Neural progenitor cell (in vitro differentiated cells): ENCODE measurements at regions not wholly inside any gene's neighbourhood (a gene's known extent, or its start where the extent isn't known, plus 50 kb on each side); places are given as distances from the start of the nearest gene placed in this dataset.

ENCODE experiments used
- EZH2 ChIP-seq: fragments of 200-600 bp; sonication (generic); IDR thresholded peaks from 2 replicates; pipeline ENCODE4 v1.6.1; 2017; ENCODE audit warnings: antibody characterized with exemption, mild to moderate bottlenecking, moderate library complexity
- EZH2phosphoT487 ChIP-seq: fragments of 200-600 bp; sonication (generic); IDR thresholded peaks from 2 replicates; pipeline ENCODE4 v1.6.1; 2017; ENCODE audit warnings: antibody characterized with exemption
- TF ChIP-seq, protein P1 (sequence below): fragments of 200-600 bp; sonication (generic); IDR thresholded peaks from 2 replicates; pipeline ENCODE4 v1.5.1; 2017; ENCODE audit warnings: antibody characterized with exemption, mild to moderate bottlenecking

DNA sequence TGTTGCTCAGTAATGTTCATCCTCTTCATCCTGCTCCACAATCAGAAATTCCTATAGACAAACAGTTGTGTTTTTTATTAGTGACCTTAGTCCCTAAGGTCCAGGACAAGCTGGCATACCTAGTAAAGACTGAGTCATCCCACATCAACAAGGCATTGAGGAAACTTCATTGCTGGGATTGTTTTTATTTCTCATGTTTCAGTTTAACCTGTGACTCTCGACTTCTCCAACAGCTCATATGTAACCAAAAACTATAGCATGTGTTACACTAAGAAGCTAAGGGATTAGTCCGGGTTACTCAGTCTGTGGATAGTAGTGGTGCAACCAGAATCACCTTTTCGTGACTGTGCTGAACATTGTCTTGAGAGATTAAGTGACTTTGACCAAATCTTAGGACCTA, 292.1 kb downstream of the RDH14 start:
- no peak for TF ChIP-seq EZH2
- TF ChIP-seq, protein P1, sequence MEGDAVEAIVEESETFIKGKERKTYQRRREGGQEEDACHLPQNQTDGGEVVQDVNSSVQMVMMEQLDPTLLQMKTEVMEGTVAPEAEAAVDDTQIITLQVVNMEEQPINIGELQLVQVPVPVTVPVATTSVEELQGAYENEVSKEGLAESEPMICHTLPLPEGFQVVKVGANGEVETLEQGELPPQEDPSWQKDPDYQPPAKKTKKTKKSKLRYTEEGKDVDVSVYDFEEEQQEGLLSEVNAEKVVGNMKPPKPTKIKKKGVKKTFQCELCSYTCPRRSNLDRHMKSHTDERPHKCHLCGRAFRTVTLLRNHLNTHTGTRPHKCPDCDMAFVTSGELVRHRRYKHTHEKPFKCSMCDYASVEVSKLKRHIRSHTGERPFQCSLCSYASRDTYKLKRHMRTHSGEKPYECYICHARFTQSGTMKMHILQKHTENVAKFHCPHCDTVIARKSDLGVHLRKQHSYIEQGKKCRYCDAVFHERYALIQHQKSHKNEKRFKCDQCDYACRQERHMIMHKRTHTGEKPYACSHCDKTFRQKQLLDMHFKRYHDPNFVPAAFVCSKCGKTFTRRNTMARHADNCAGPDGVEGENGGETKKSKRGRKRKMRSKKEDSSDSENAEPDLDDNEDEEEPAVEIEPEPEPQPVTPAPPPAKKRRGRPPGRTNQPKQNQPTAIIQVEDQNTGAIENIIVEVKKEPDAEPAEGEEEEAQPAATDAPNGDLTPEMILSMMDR = no peak
- no peak for TF ChIP-seq EZH2phosphoT487
